HG03039 (cell line): ENCODE measurements at regions not wholly inside any gene's neighbourhood (a gene's known extent, or its start where the extent isn't known, plus 50 kb on each side); places are given as distances from the start of the nearest gene placed in this dataset.

ENCODE experiments used
- ATAC-seq: cut with Tn5 transposase; IDR thresholded peaks from one replicate; pipeline ENCODE4 v1.9.1; 2021; ENCODE audit warnings: mild to moderate bottlenecking, moderate library complexity; ENCODE audit not compliant: unreplicated experiment

- no peak for ATAC-seq
Measured at GRCh38 chr1:87600854-87601253, 272.2 kb downstream of the LMO4 start.

- no peak for ATAC-seq
Measured at GRCh38 chr1:87603626-87604025, 274.9 kb downstream of the LMO4 start.

GRCh38 chr1:87612956-87613355, 284.3 kb downstream of the LMO4 start:
- ATAC-seq, result no peak

- ATAC-seq, result no peak
Measured at GRCh38 chr1:87615491-87615890, 286.8 kb downstream of the LMO4 start.

- no peak for ATAC-seq
Measured at GRCh38 chr1:87615901-87616300, 287.2 kb downstream of the LMO4 start.

- ATAC-seq, result no peak
Measured at GRCh38 chr1:87620807-87621206, 292.1 kb downstream of the LMO4 start.

GRCh38 chr1:87629673-87630072, 301.0 kb downstream of the LMO4 start:
- no peak for ATAC-seq

GRCh38 chr1:87632232-87632631, 303.6 kb downstream of the LMO4 start:
- ATAC-seq, result no peak

GRCh38 chr1:87636198-87636892, 307.7 kb downstream of the LMO4 start:
- ATAC-seq, result no peak

- ATAC-seq, result no peak
Measured at GRCh38 chr1:87638636-87639035, 310.0 kb downstream of the LMO4 start.

- no peak for ATAC-seq
Measured at GRCh38 chr1:87641996-87642395, 313.3 kb downstream of the LMO4 start.

GRCh38 chr1:87642581-87643221, 314.0 kb downstream of the LMO4 start:
- no peak for ATAC-seq

- ATAC-seq, result no peak
Measured at GRCh38 chr1:87644033-87644578, 315.4 kb downstream of the LMO4 start.

GRCh38 chr1:87644579-87645190, 316.0 kb downstream of the LMO4 start:
- no peak for ATAC-seq

GRCh38 chr1:87647430-87648177, 318.9 kb downstream of the LMO4 start:
- no peak for ATAC-seq

GRCh38 chr1:87648323-87649119, 319.8 kb downstream of the LMO4 start:
- ATAC-seq, result no peak

GRCh38 chr1:87650306-87650705, 321.6 kb downstream of the LMO4 start:
- ATAC-seq, result no peak

GRCh38 chr1:87652176-87652575, 323.5 kb downstream of the LMO4 start:
- no peak for ATAC-seq

- no peak for ATAC-seq
Measured at GRCh38 chr1:87665151-87665550, 336.5 kb downstream of the LMO4 start.

- ATAC-seq, result no peak
Measured at GRCh38 chr1:87666681-87667080, 338.0 kb downstream of the LMO4 start.
